HFFc6 (cell line): ENCODE measurements at regions not wholly inside any gene's neighbourhood (a gene's known extent, or its start where the extent isn't known, plus 50 kb on each side); places are given as distances from the start of the nearest gene placed in this dataset.

Experiments
- DNase-seq: peaks from one replicate; pipeline ENCODE4 v3.0.0-alpha.2; 2018
- H3K27ac Mint-ChIP-seq: 2 replicates; pipeline ENCODE4 v1.8.0; 2020; ENCODE audit warnings: mild to moderate bottlenecking, mixed read lengths
- H3K27me3 Mint-ChIP-seq: 2 replicates; pipeline ENCODE4 v1.8.0; 2021; ENCODE audit warnings: mild to moderate bottlenecking, moderate library complexity, mixed read lengths; ENCODE audit not compliant: insufficient read depth
- H3K36me3 Mint-ChIP-seq: 2 replicates; pipeline ENCODE4 v1.8.0; 2021; ENCODE audit warnings: low read depth, mixed read lengths
- H3K4me1 Mint-ChIP-seq: 2 replicates; pipeline ENCODE4 v1.8.0; 2020; ENCODE audit warnings: low read depth, mixed read lengths
- H3K4me3 Mint-ChIP-seq: 2 replicates; pipeline ENCODE4 v1.8.0; 2020; ENCODE audit warnings: mild to moderate bottlenecking, moderate library complexity, mixed read lengths
- H3K9me3 Mint-ChIP-seq: 2 replicates; pipeline ENCODE4 v1.8.0; 2020; ENCODE audit warnings: mild to moderate bottlenecking, mixed read lengths
- CTCF ChIP-seq: fragments of 200-600 bp; sonication (generic); IDR thresholded peaks from 2 replicates; pipeline ENCODE4 v1.5.0; 2021; ENCODE audit warnings: antibody characterized with exemption, mild to moderate bottlenecking

GRCh38 chr4:138404801-138405200 lies 162.7 kb upstream of the SLC7A11 start:
- H3K9me3 Mint-ChIP-seq = no peaks in the 10 kb centered on the region
- peaks cover 30% of the 10 kb centered on the region for H3K4me1 Mint-ChIP-seq
- H3K4me3 Mint-ChIP-seq = no peak overlapping the region
- H3K27me3 Mint-ChIP-seq = no peaks in the 10 kb centered on the region; the same call in 1 of the 2 replicates
- no peak for TF ChIP-seq CTCF
- no peak overlapping the region for H3K27ac Mint-ChIP-seq
- no peak for DNase-seq
- H3K36me3 Mint-ChIP-seq = no peaks in the 10 kb centered on the region

- Mint-ChIP-seq H3K4me3 (no peak overlapping the region), H3K9me3 (no peaks in the 10 kb centered on the region), H3K36me3 (no peaks in the 10 kb centered on the region), H3K27ac (no peak overlapping the region), H3K27me3 (no peaks in the 10 kb centered on the region), H3K4me1 (peaks cover 30% of the 10 kb centered on the region)
- TF ChIP-seq CTCF = no peak
- no peak for DNase-seq
Measured at GRCh38 chr4:138404251-138404650, 162.1 kb upstream of the SLC7A11 start.

- no peak for DNase-seq
- no peak for TF ChIP-seq CTCF
- Mint-ChIP-seq H3K36me3 (no peaks in the 10 kb centered on the region), H3K27me3 (no peaks in the 10 kb centered on the region), H3K27ac (no peak overlapping the region), H3K4me3 (no peak overlapping the region), H3K4me1 (peaks cover 19% of the 10 kb centered on the region), H3K9me3 (no peaks in the 10 kb centered on the region)
Measured at GRCh38 chr4:138401334-138401733, 159.2 kb upstream of the SLC7A11 start.

- Mint-ChIP-seq H3K27ac (no peak overlapping the region), H3K4me1 (peaks cover 11% of the 10 kb centered on the region), H3K36me3 (no peaks in the 10 kb centered on the region), H3K4me3 (no peak overlapping the region), H3K9me3 (no peaks in the 10 kb centered on the region), H3K27me3 (no peaks in the 10 kb centered on the region)
- no peak for DNase-seq
- TF ChIP-seq CTCF = no peak
Measured at GRCh38 chr4:138400543-138400942, 158.4 kb upstream of the SLC7A11 start.

- H3K27ac Mint-ChIP-seq = no peak overlapping the region
- no peak for TF ChIP-seq CTCF
- H3K4me1 Mint-ChIP-seq = peaks cover 7% of the 10 kb centered on the region; the same call in 1 of the 2 replicates
- DNase-seq = no peak
- H3K36me3 Mint-ChIP-seq = no peaks in the 10 kb centered on the region
- H3K4me3 Mint-ChIP-seq = no peak overlapping the region
- H3K9me3 Mint-ChIP-seq = no peaks in the 10 kb centered on the region
- H3K27me3 Mint-ChIP-seq = no peaks in the 10 kb centered on the region
Measured at GRCh38 chr4:138400066-138400465, 157.9 kb upstream of the SLC7A11 start.

- H3K9me3 Mint-ChIP-seq = no peaks in the 10 kb centered on the region
Measured at GRCh38 chr4:138399081-138399480, 156.9 kb upstream of the SLC7A11 start.

More at GRCh38 chr4:138399081-138399480, 156.9 kb upstream of the SLC7A11 start:
- H3K4me3 Mint-ChIP-seq = no peak overlapping the region
- TF ChIP-seq CTCF = no peak
- DNase-seq = no peak
- no peaks in the 10 kb centered on the region for H3K4me1 Mint-ChIP-seq
- H3K27ac Mint-ChIP-seq = no peak overlapping the region
- H3K36me3 Mint-ChIP-seq = no peaks in the 10 kb centered on the region
- no peaks in the 10 kb centered on the region for H3K27me3 Mint-ChIP-seq
